GOT3 (cell line): ENCODE measurements at regions not wholly inside any gene's neighbourhood (a gene's known extent, or its start where the extent isn't known, plus 50 kb on each side); places are given as distances from the start of the nearest gene placed in this dataset.
A peak's percentile ranks its signal among the peaks of the same experiment; 100 is the strongest.

Experiments used
- DNase-seq: peaks from one replicate; lab custom pipeline; 2025; ENCODE audit warnings: mixed read lengths; lab: John Stamatoyannopoulos, UW

- no peak for DNase-seq
Observed at GRCh38 chr2:191738003-191738402, 60.1 kb downstream of the NABP1 start.

GRCh38 chr2:191738667-191739066, 60.7 kb downstream of the NABP1 start:
- no peak for DNase-seq

- no peak for DNase-seq
Observed at GRCh38 chr2:191739194-191739593, 61.3 kb downstream of the NABP1 start.

GRCh38 chr2:191740016-191740419, 62.1 kb downstream of the NABP1 start:
- no peak for DNase-seq

GRCh38 chr2:191740759-191741158, 62.8 kb downstream of the NABP1 start:
- DNase-seq, result no peak

GRCh38 chr2:191746346-191747169, 68.6 kb downstream of the NABP1 start:
- DNase-seq, result no peak

- no peak for DNase-seq
Observed at GRCh38 chr2:191747170-191747530, 69.2 kb downstream of the NABP1 start.

- peak; percentile 5 for DNase-seq
Observed at GRCh38 chr2:191748059-191748461, 70.1 kb downstream of the NABP1 start.

GRCh38 chr2:191748528-191749180, 70.7 kb downstream of the NABP1 start:
- no peak for DNase-seq

GRCh38 chr2:191749181-191749540, 71.2 kb downstream of the NABP1 start:
- DNase-seq, result no peak

GRCh38 chr2:191754103-191754502, 76.2 kb downstream of the NABP1 start:
- no peak for DNase-seq

- DNase-seq, result no peak
Observed at GRCh38 chr2:191756761-191757160, 78.8 kb downstream of the NABP1 start.

GRCh38 chr2:191757208-191757607, 79.3 kb downstream of the NABP1 start:
- DNase-seq, result no peak

- peak; percentile 11 for DNase-seq
Observed at GRCh38 chr2:191758518-191759507, 80.9 kb downstream of the NABP1 start.

- DNase-seq, result no peak
Observed at GRCh38 chr2:191759680-191760079, 81.7 kb downstream of the NABP1 start.

GRCh38 chr2:191760655-191761262, 82.8 kb downstream of the NABP1 start:
- no peak for DNase-seq

GRCh38 chr2:191773136-191773535, 73.8 kb downstream of the CAVIN2 start:
- DNase-seq, result no peak

GRCh38 chr2:191777351-191777750, 69.5 kb downstream of the CAVIN2 start:
- DNase-seq, result no peak

GRCh38 chr2:191778041-191778440, 68.8 kb downstream of the CAVIN2 start:
- DNase-seq, result no peak

GRCh38 chr2:191782351-191782750, 64.5 kb downstream of the CAVIN2 start:
- DNase-seq, result no peak

- no peak for DNase-seq
Observed at GRCh38 chr2:191783416-191783815, 63.5 kb downstream of the CAVIN2 start.
